Superior temporal gyrus (tissue), 1 donor: ENCODE measurements at regions not wholly inside any gene's neighbourhood (a gene's known extent, or its start where the extent isn't known, plus 50 kb on each side); places are given as distances from the start of the nearest gene placed in this dataset.
A peak's percentile ranks its signal among the peaks of the same experiment; 100 is the strongest.
"Not testable (repeated sequence)": the region's sequence is repeated elsewhere in the genome, so short reads cannot be mapped to it uniquely, and the experiment has no call there.

Experiments used
- DNase-seq: peaks from one replicate; pipeline ENCODE4 v3.0.0-alpha.2; 2016; ENCODE audit errors: extremely low spot score

GRCh38 chr9:18274693-18275092 is 199.3 kb upstream of the ADAMTSL1 start:
- peak; percentile 25 for DNase-seq

GRCh38 chr9:18275313-18275990 is 198.5 kb upstream of the ADAMTSL1 start:
- no peak for DNase-seq

DNA sequence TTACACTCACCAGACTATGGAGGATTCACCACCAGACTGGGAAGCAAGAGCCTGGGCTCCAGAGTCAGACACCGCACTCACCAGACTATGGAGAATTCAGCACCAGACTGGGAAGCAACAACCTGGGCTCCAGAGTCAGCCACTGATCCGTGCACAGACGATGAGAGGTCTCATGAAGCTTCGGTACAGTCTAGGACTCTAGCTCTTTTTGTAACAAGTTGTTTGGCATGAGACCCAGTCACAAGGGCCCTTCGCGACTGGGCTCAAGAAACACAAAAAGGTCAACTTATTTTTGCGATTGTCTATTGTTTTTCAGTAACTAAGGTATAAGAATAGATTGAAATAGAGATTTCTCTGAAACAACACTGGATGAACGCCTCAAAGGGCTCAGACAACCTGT is 192.7 kb upstream of the ADAMTSL1 start:
- DNase-seq, result no peak

DNA sequence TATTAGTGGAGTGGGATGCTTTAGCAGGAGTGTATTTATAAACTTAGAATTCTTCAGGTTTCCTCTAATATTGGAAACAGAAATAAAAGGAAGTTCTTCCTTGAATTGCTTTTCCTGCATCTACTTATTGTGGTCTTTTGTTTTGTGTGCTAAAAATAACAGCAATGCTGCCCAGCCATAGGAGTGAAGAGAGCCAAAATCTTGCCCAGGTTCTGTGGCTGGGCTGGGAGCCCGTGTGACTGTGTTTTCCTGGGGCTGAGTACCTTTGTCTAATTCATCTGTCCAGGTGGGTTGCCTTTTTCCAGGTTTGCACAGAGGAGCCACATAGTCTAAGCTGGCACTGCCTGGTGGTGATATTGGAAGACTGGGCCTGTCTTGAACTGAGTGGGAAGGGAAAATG is 179.7 kb upstream of the ADAMTSL1 start:
- DNase-seq, result no peak

GRCh38 chr9:18296702-18297055 is 177.3 kb upstream of the ADAMTSL1 start:
- DNase-seq, result no peak

GRCh38 chr9:18297056-18297841 is 176.7 kb upstream of the ADAMTSL1 start:
- DNase-seq, result no peak

- DNase-seq, result no peak
Measured at GRCh38 chr9:18299449-18299848, 174.5 kb upstream of the ADAMTSL1 start.

DNA sequence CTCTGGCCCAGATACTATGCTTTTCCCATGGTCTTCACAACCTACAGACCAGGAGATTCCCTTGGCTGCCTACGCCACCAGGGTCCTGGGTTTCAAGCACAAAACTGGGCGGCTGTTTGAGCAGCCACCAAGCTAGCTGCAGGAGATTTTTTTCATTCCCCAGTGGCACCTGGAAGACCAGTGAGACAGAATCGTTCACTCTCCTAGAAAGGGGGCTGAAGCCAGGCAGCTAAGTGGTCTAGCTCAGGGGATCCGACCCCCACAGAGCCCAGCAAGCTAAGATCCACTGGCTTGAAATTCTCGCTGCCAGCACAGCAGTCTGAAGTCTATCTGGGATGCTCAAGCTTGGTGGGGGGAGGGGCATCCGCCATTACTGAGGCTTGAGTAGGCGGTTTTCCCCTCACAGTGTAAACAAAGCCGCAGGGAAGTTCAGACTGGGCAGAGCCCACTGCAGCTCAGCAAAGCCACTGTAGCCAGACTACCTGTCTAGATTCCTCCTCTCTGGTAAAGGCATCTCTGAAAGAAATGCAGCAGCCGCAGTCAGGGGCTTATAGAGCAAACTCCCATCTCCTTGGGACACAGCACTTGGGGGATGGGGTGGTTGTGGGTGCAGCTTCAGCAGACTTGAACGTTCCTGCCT is 168.7 kb upstream of the ADAMTSL1 start:
- DNase-seq, result not testable (repeated sequence)

DNA sequence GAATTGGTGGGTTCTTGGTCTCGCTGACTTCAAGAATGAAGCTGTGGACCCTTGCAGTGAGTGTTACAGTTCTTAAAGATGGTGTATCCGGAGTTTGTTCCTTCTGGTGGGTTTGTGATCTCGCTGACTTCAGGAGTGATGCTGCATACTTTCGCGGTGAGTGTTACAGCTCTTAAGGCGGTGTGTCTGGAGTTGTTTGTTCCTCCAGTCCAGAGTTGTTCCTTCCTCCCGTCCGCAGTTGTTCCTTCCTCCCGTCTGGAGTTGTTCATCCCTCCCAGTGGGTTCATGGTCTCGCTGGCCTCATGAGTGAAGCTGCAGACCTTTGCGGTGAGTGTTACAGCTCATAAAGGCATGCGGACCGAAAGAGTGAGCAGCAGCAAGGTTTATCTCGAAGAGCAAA is 159.6 kb upstream of the ADAMTSL1 start:
- no peak for DNase-seq

DNA sequence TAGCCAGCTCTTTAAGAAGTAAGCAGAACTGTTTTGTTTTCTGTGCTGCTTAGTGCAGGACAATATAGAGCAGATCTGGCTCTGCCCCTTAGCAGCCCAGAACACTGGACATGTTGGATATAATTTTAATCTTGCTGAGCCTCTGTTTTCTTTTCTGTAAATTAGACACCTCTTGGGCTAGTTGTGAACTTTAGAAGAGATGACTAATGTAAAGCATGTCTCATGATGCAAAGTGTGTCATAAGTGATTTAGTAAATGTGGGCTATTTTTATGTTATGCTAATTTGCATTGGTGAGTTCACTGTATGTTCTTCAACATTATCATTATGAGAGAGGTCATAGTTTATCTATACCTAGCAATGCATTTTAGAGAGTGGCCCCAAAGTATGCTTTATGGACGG is 156.1 kb upstream of the ADAMTSL1 start:
- no peak for DNase-seq

GRCh38 chr9:18319918-18320445 is 154.0 kb upstream of the ADAMTSL1 start:
- no peak for DNase-seq

DNA sequence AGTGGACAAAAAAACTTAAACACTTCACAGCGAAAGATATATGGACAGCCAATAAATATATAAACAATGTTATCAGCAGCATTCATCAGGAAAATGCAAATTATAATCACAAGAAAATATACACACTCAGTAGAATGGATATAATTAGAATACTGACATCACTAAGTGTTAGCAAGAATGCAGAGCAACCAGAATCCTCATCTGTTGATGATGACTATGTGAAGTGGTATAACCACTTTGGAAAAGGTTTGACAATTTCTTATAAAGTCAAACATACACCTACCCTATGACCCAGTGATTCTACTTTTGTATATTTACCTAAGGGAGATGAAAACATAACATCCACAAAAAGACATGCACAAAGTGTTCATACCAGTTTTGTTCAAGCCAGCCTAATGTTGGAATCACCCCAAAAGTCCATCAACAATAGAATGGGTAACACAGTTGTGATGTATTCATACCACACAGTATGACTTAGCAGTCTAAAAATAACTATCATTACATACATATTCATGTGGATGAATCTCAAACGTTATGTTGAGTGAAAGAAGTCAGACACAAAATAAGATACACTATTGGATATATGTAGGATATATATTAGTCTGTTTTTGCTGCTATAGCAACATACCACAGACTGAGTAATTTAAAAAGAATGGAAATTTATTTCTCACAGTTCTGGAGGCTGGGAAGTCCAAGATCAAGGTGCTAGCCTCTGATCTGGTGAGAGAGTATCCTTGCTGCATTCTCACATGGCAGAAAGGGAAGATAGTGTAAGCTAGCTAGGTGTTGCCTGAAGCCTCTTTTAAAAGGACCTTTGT is 148.8 kb upstream of the ADAMTSL1 start:
- no peak for DNase-seq

DNA sequence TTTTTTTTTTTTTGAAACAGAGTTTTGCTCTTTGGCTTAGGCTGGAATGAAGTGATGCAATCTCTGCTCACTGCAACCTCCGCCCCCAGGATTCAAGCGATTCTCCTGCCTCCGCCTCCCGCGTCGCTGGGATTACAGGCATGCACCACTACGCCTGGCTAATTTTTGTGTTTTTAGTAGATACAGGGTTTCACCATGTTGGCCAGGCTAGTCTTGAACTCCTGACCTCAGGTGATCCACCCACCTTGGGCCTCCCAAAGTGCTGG is 148.3 kb upstream of the ADAMTSL1 start:
- not testable (repeated sequence) for DNase-seq

DNA sequence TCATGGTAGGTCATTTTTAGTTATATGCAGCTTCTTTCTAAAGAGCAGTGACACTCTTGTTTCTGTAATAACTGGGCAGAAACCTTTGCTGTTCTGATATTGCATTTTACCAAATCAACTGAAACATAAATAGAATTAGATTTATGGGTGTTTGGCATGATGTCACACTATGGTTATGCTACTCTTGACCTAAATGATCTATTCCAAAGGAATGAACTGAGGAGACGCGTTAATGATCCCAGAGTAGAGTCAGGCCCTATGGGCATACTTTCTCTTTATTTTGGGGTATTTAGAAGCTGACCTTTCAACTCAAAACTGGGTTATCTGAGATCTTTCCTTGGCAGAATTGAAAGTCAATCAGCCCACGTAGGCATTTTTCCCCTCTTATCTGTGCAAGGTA is 146.8 kb upstream of the ADAMTSL1 start:
- no peak for DNase-seq

DNA sequence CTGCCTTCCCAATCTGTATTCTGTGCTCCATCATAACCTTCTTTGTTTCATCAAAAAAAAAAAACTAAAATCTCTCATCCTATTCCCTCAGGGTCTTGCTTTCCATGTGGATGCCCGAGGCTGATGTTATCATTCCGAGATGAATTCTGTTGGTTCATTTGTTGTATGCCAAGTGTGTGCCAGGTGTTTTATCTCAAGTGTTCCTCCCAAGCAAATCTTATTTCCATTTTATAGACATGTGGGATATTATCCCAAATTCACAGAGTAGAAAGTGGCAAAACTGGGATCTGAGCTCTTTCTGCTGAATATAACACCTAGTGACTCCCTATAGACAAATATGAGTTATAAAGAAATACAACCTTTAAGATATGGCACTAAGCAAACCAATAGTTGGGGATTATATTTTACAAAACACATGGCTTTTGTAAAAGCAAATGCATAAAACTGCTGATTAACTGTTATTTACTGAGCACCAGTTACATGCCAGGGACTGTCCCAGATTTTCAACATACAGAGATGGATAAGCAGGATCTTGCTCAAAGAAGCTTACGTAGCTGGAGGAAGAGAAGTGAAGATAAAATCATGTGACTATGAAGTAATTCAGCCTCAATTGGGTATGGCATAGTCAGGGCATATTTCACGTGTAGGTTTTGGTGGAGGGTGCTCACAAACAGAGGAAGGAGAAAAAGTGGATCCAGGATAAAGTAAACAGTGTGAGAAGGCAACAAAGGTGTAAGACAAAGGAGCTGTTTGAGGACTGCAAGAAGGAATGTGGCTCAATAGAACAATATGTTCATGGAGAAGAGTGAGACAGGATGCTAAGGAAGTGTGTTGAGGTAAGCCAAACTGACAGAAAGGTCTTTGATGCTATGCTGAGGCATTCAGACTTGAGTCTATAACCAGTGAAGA is 143.3 kb upstream of the ADAMTSL1 start:
- DNase-seq, result no peak

DNA sequence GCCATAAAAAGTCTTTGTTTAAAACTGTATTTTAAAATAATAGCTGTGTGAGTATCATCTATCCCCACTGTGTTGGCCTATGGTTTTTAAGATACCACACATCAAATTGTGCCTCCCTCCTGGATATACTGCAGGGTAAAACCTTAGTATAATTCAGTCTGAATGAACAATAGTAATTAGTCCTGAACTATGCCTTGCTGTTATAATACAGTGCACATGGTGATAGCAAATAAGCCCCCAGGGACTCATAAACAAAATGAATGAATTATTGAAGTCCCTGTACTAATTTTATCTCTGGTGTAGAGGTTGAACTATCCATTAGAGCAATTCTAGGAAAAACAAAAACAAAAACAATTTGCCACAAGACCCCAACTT is 142.7 kb upstream of the ADAMTSL1 start:
- no peak for DNase-seq

DNA sequence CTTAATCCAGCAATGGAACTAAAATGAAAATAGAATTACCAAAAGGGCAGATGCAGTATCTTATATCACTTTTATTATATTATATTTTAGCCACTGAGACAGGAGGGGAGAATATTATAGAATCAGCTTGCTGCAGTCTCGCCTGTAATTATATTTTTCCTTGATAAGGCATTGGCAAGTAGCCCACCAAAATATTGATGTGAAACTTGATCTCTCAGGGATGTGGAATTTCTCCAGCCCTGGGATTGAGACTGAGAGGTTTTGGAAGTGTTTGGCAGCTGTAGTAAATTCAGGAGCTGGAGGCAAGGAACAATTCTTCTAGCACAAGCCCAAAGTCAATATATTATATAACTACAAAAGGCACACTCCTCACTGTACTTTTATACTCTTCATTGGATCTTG is 142.1 kb upstream of the ADAMTSL1 start:
- no peak for DNase-seq

GRCh38 chr9:18333157-18333556 is 140.8 kb upstream of the ADAMTSL1 start:
- no peak for DNase-seq

GRCh38 chr9:18335825-18336224 is 138.1 kb upstream of the ADAMTSL1 start:
- DNase-seq, result no peak

GRCh38 chr9:18338042-18338441 is 135.9 kb upstream of the ADAMTSL1 start:
- no peak for DNase-seq

DNA sequence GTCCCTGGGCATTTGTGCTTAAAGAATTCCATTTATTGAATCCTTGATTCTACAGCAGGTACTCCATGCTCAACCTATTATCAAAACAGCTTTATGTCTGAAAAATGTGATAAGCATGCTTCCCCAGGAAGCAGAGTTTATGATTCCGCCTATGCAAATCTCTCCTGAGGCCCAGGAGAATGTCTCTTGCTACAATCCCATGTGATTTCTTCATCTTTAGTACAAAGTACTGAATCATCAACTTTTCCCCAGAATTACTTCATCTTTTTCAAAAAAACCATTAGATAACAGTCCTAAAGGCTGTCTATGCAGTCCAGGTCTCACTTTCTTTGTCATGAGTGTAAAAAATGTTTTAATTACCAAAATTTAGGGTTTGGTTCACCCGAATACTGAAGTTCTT is 130.2 kb upstream of the ADAMTSL1 start:
- DNase-seq, result no peak
